ENCODE measurements at regions not wholly inside any gene's neighbourhood (a gene's known extent, or its start where the extent isn't known, plus 50 kb on each side); places are given as distances from the start of the nearest gene placed in this dataset.

- DNase-seq, result no peak
These were observed 120.0 kb upstream of the B3GALT2 start for GRCh38 chr1:193306430-193306829.

Measured in fibroblast of skin of right biceps (primary cell).